Small intestine (tissue), 7 donors: ENCODE measurements at regions not wholly inside any gene's neighbourhood (a gene's known extent, or its start where the extent isn't known, plus 50 kb on each side); places are given as distances from the start of the nearest gene placed in this dataset.
"Not testable (repeated sequence)": the region's sequence is repeated elsewhere in the genome, so short reads cannot be mapped to it uniquely, and the experiment has no call there.

ENCODE experiments used
- DNase-seq, 2 donors: peaks; one replicate each; pipeline versions ENCODE4 v3.0.0 to v3.0.0-alpha.2; 2013
- FAIRE-seq: peaks from 2 replicates; lab custom pipeline; 2012; peaks lifted over from hg19 to GRCh38; lab: Jason Lieb, UNC
- H3K27ac ChIP-seq, 3 donors: one replicate each; pipeline ENCODE4 v1.5.1; 2013; ENCODE audit warnings: low read length in 2 of 3, mild to moderate bottlenecking in 2 of 3, control low read depth in 1 of 3, inconsistent platforms in 1 of 3, low read depth in 1 of 3, moderate library complexity in 1 of 3
- H3K27me3 ChIP-seq, 3 donors: one replicate each; pipeline ENCODE4 v1.6.1; 2013; ENCODE audit warnings: low read length in 3 of 3, inconsistent platforms in 1 of 3; ENCODE audit not compliant: control insufficient read depth in 3 of 3, insufficient read depth in 3 of 3
- H3K36me3 ChIP-seq, 3 donors: one replicate each; pipeline ENCODE4 v1.6.1; 2013; ENCODE audit warnings: low read length in 3 of 3, inconsistent platforms in 1 of 3, low read depth in 1 of 3, mild to moderate bottlenecking in 1 of 3, moderate library complexity in 1 of 3; ENCODE audit not compliant: control insufficient read depth in 3 of 3, insufficient read depth in 2 of 3
- H3K4me1 ChIP-seq, 3 donors: one replicate each; pipeline ENCODE4 v1.6.1; 2013; ENCODE audit warnings: low read length in 2 of 3, inconsistent platforms in 1 of 3, low read depth in 1 of 3, mild to moderate bottlenecking in 1 of 3, moderate library complexity in 1 of 3; ENCODE audit not compliant: control insufficient read depth in 3 of 3, insufficient read depth in 2 of 3
- H3K4me3 ChIP-seq, 3 donors: one replicate each; pipeline ENCODE4 v1.5.1; 2013; ENCODE audit warnings: low read length in 3 of 3, control low read depth in 1 of 3, inconsistent platforms in 1 of 3, low read depth in 1 of 3, mild to moderate bottlenecking in 1 of 3, moderate library complexity in 1 of 3
- H3K9me3 ChIP-seq, 2 donors: one replicate each; pipeline ENCODE4 v1.6.1; 2013; ENCODE audit warnings: low read depth in 1 of 2, low read length in 1 of 2; ENCODE audit not compliant: control insufficient read depth in 2 of 2, insufficient read depth in 1 of 2
- WGBS, 3 donors: extraction: QIAGEN DNeasy Blood & Tissue Kit; methylation state at CpG; one replicate each; pipeline ENCODE4 v1.1.7; 2013; 5-methylcytosine and 5-hydroxymethylcytosine counted together
- donor health status: healthy with polysubstance abuse.
- donor health status: control.
- donor health status: control.
- donor health status: Bipolar disorder and iron deficiency.
- donor health status: healthy.

DNA sequence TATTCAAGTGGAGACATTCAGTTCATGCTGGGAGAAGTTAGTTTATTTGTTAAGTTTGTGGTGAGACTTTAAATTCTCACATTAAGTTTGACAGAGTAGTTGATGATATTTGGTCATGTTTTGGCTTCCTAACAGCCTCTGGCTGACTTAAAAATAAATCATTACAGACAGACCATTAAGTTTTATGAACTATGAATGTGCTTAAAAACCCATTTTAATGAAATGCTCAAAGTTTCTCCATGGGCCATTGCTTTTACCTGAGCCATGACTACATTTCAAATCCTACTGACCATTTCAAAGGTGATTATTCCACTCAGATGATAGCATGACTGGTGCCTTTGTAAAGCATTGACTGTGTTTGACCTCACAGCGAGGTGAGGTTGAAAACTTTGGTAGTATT is 192.7 kb downstream of the LRRC70 start:
- no peak for FAIRE-seq
- 75 to 84% (median 83%) methylated on average over 1 of the region's 1 CpG for WGBS, 3 donors
- H3K36me3 ChIP-seq: no peaks in the 10 kb centered on the region

DNA sequence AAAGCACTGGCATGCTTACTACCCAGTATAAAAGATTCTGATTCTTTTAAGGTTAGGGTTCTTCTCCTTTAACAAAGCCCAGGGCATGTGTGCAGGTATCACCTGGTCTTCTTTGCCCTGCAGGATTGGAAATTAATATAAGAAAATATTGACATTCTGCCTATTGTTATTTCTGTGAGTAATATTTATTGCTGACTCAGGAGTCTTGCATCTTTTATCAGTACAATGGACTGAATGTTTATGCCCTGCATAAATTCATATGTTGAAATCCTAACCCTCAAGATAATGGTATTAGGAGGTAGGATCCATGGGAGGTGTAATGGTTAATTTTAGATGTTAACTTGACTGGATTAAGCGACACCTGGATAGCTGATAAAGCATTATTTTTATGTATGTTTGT is 189.0 kb downstream of the LRRC70 start:
- DNase-seq (no peak), FAIRE-seq (no peak)
- Histone ChIP-seq H3K4me1 (no peaks in the 10 kb centered on the region), H3K9me3 (no peaks in the 10 kb centered on the region), H3K36me3 (no peaks in the 10 kb centered on the region), H3K27me3 (no peaks in the 10 kb centered on the region), H3K4me3 (no peak overlapping the region), H3K27ac (no peak overlapping the region)
- WGBS, 3 donors: 73 to 93% (median 75%) methylated on average over 1 of the region's 1 CpG

More for the DNA sequence above, 192.7 kb downstream of the LRRC70 start:
- Histone ChIP-seq H3K4me1 (no peaks in the 10 kb centered on the region), H3K27ac (no peak overlapping the region), H3K4me3 (no peak overlapping the region), H3K9me3 (no peaks in the 10 kb centered on the region), H3K27me3 (no peaks in the 10 kb centered on the region)
- no peak for DNase-seq

DNA sequence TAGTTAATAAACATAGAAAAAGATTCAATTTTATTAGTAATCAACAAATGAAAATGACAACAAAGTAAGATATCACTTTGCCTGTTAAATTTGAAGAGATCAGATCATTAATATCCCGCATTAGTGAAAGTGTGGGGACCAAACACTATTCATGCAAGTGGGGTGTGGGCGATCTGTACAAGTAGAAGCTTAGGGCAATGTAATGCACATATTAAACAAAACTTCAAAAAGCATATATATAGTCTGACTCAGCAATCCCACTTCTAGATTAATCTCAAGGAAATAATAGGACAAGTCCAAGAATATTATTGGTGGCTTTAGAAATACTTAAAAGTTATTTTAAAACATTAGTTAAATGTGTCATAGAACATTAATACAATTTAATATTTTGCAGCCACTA is 188.5 kb downstream of the LRRC70 start:
- Histone ChIP-seq H3K27me3 (no peaks in the 10 kb centered on the region), H3K9me3 (no peaks in the 10 kb centered on the region), H3K4me1 (no peaks in the 10 kb centered on the region), H3K27ac (no peak overlapping the region), H3K4me3 (no peak overlapping the region), H3K36me3 (no peaks in the 10 kb centered on the region)
- DNase-seq (no peak), FAIRE-seq (no peak)
- 95 to 97% (median 95%) methylated on average over 2 of the region's 2 CpGs for WGBS, 3 donors

DNA sequence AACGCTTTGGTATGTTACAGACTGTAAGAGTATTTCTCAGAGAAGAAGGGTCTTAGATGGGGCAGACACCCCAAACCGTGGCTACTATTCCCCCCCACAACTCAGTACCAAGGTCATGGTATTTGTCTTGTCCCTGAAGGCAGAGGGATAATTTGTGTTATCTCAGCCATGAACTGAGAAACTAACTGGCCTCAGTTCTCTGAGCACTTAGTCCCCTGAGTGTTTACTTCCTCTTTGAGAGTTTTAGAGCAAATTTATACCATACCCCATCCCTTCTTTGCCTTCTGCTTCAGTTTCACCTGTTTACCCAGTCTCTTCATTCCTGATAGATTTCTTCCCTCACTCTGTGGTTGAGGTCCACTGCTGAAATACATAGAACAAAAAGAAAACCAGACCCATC is 183.9 kb downstream of the LRRC70 start:
- WGBS, 3 donors: 55 to 67% (median 57%) methylated on average over 2 of the region's 2 CpGs
- no peak for DNase-seq
- no peaks in the 10 kb centered on the region for H3K9me3 ChIP-seq
- no peaks in the 10 kb centered on the region for H3K27me3 ChIP-seq
- H3K4me1 ChIP-seq: no peaks in the 10 kb centered on the region
- no peak for FAIRE-seq
- H3K36me3 ChIP-seq: no peaks in the 10 kb centered on the region
- H3K4me3 ChIP-seq: no peak overlapping the region
- H3K27ac ChIP-seq: no peak overlapping the region

DNA sequence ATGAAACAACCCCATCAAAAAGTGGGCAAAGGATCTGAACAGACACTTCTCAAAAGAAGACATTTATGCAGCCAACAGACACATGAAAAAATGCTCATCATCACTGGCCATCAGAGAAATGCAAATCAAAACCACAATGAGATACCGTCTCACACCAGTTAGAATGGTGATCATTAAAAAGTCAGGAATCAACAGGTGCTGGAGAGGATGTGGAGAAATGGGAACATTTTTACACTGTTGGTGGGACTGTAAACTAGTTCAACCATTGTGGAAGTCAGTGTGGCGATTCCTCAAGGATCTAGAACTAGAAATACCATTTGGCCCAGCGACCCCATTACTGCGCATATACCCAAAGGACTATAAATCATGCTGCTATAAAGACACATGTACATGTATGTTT is 179.1 kb downstream of the LRRC70 start:
- 88 to 98% (median 95%) methylated on average over 3 to 4 of the region's 4 CpGs for WGBS, 3 donors
- H3K27ac ChIP-seq, H3K4me1 ChIP-seq, H3K9me3 ChIP-seq, H3K36me3 ChIP-seq, H3K27me3 ChIP-seq, DNase-seq, H3K4me3 ChIP-seq, FAIRE-seq: not testable (repeated sequence)

DNA sequence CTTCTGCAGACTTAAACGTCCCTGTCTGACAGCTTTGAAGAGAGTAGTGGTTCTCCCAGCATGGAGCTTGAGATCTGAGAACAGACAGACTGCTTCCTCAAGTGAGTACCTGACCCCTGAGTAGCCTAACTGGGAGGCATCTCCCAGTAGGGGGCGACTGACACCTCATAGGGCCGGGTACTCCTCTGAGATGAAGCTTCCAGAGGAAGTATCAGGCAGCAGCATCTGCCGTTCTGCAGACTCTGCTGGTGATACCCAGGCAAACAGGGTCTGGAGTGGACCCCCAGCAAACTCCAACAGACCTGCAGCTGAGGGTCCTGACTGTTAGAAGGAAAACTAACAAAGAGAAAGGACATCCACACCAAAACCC is 174.4 kb downstream of the LRRC70 start:
- not testable (repeated sequence) for H3K4me3 ChIP-seq, H3K27ac ChIP-seq, H3K27me3 ChIP-seq, H3K4me1 ChIP-seq, FAIRE-seq, H3K9me3 ChIP-seq, H3K36me3 ChIP-seq, DNase-seq
- WGBS, 3 donors: 53 to 63% (median 63%) methylated on average over 3 to 4 of the region's 4 CpGs

DNA sequence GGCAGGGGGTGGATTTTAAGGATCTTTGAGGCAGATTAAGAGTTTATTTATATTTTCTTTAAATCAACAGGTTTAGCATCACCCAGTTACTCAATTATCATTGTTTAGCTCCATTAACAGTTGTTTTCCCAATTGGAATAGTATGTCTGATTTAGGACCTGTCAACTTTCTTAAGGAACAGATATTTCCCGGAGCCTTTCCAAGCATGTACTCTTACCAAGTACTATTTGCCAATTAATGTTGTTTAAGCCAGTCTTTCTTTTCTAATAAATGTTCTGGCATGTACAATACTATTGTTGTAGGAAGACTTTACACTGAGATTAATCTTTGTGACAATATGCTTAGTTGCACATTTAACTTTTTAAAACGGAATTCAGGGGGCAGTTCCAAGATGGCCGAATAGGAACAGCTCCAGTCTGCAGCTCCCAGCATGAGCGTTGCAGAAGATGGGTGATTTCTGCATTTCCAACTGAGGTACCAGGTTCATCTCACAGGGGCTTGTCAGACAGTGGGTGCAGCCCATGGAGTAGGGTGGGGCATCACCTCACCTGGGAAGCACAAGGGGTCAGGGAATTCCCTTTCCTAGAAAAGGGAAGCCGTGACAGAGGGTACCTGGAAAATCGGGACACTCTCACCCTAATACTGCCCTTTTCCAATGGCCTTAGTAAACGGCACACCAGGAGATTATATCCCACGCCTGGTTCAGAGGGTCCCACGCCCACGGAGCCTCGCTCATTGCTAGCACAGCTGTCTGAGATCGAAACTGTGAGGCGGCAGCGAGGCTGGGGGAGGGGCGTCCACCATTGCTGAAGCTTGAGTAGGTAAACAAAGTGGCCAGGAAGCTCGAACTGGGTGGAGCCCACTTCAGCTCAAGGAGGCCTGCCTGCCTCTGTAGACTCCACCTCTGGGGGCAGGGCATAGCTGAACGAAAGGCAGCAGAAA is 173.7 kb downstream of the LRRC70 start:
- not testable (repeated sequence) for H3K27ac ChIP-seq, FAIRE-seq, H3K4me1 ChIP-seq, H3K36me3 ChIP-seq, DNase-seq, H3K4me3 ChIP-seq, H3K9me3 ChIP-seq, H3K27me3 ChIP-seq
- 87 to 89% (median 87%) methylated on average over 17 of the region's 17 CpGs for WGBS, 3 donors

DNA sequence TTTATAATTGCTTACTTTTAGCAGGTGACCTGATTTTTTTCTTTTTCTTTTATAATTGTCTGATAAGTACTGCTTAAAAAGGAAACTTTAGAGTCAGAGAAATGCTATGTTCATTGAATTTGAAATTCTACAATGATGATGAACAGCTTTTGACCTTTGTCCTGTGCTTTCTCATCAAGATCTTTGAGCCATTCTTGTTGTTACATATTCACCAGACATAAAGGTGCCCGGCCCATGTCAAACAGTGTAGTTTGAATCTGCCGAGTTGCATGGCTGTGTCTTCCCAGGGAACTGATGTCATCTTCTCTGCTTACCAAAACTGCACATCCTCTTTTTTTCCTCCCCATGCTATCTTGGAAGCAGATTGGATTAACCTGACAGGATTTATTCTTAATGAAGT is 163.6 kb downstream of the LRRC70 start:
- Histone ChIP-seq H3K4me1 (peaks cover 0 to 21% (median 0%) of the 10 kb centered on the region in 3 donors), H3K9me3 (no peaks in the 10 kb centered on the region), H3K27ac (peak overlapping the region in 1 of 3 donors; percentile 36), H3K27me3 (no peaks in the 10 kb centered on the region), H3K36me3 (no peaks in the 10 kb centered on the region), H3K4me3 (no peak overlapping the region)
- no peak for FAIRE-seq
- peak; percentile 21 to 79 for DNase-seq
- WGBS, 3 donors: 9 to 53% (median 22%) methylated on average over 2 of the region's 2 CpGs
